M059J (cell line): ENCODE measurements at regions not wholly inside any gene's neighbourhood (a gene's known extent, or its start where the extent isn't known, plus 50 kb on each side); places are given as distances from the start of the nearest gene placed in this dataset.
"Not testable (repeated sequence)": the region's sequence is repeated elsewhere in the genome, so short reads cannot be mapped to it uniquely, and the experiment has no call there.

ENCODE experiments used
- DNase-seq: peaks from one replicate; pipeline ENCODE4 v3.0.0-alpha.2; 2012; ENCODE audit warnings: low read depth

DNA sequence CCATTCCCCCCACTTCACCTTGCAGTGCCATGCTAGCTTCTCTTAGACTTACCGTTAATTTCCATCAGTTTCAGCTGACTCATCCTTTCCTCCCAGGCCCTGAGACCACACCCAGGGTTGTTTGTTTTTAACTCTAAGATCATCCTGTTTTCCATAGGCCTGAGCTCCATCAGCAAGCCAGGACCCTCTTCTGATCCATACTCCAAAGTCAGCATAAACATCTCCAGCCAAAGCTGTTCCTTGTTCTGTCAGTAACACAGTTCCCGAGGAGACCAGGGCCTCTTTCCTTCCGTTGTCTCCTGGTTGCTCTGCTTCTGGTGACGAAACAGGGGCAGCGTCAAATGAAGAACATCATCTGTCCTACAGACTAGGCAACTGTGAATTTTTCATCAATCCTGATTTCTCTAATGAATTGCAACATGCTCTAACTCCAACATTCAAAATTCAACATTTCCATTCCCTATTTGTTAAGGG lies 83.8 kb upstream of the HNF1B start:
- peak; percentile 51 for DNase-seq

DNA sequence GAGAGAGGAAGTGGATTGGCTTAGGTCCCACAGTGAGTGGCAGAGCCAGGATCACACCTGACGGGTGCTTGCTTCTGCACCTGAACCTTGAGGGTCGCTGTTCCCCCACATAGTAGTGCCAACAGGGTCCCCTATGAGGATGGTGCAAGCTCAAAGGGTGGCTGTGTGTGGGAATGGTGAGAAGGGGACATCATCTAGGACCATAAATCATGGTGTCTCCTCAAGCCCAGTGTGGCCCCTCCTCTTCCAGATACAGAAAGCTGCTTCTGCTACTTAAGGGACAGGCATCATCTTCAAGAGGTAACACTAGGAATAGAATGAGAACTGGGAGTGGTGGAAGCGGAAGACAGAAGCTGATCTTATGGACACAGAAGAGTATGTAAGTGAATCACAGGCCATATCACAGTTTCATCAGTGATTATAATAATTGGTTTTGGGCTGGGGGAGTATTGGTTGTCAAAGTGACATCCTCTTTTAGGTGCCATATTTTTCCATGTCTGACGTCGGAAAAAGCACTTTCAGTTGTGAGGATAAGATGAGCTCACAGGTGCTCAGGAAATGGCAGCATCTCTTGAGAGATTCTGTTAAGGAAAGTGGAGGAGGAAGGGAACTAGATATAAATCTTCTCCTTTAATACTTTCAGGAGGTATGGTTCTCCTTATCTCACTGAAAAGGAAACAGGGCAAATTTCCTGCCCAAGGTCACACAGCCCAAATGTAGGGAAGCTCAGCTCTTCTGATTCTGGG lies 83.2 kb upstream of the HNF1B start:
- no peak for DNase-seq

DNA sequence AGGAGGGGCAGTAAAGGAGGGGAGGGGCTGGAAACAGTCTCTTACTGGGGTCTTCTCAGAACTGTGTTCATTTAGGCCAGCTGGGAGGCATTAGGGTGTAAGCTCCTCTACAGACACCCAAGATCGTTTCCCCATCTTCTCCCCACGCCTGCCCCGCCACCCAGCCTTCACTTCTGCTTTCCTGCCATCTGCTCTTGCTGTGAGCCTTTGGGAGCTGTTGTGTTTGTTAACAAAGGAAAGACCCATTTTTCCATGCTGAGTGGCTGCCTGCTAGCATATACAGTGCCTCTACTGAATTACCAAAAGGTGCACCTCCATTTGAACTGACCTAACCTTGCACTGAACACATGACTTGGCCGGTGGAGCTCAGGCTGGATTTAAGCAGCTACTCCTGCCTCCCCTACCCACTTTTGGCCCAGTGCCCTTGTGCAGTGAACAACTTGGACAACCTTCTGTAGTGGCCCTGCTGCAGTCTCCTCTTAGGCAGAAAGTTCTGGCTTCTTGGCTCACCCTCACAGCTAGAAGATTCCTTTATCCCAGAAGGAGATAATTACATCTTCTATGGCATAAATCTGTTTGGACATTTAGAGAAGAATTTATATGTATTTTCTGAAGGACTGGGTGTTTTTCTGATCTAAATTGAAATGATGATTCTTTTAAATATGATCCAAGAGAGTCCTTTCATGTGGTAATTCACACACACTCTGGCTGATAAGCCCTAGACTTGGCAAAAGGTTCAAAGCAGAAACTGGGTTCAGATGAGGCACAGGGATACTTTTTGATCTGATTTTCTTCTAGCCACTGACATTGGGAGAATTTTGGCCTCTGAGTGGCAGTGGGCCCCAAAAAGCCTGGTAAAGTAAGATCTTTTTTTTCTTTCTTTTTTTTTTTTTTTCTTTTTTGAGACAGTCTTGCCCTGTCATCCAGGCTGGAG lies 81.9 kb upstream of the HNF1B start:
- DNase-seq, result no peak

GRCh38 chr17:37825851-37826250 lies 81.0 kb upstream of the HNF1B start:
- no peak for DNase-seq

DNA sequence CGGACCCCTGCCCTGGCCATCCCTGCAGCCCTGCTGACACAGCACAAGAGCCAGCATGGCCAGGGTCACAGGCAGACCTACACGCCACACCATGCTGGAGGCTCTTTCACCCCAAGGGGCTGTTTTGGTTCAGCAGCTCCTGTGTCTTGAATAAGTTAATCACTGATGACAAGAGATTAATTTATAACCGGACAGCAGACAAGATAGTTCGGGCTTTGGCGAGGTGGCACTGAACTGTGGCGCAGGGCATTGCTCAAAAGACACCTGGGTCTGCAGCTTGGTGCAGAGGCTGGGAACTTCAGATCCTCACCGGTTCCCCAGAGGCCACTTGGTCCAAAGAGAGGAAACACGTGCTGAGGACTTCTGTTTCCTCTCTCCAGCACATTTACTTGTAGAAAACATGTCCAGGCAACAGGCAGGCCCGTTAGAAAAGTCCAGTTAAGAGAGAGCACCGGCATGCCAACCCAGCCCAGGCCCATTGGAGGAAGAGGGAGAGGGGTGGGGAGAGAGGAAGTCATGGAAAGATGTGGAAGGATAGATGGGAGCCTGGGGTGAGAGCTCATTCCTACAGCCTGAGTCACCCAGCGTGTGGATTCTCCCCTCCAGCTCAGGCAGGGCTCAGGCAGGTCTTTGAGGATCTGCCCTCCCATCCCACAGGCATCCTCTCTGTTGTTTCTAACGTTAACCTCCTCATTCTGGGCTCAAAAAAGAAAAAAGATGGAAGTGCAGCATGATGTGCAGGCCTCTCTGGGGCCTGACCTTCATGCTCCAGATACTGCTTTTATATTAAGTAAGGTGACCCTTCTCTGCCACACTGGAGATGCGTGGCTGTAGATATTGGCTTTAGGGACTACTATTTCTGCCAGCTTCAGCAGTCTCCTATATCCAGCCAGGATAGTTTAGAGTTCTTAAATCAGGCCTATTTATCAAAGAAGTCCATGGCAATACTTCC lies 80.0 kb upstream of the HNF1B start:
- peak; percentile 90 for DNase-seq

DNA sequence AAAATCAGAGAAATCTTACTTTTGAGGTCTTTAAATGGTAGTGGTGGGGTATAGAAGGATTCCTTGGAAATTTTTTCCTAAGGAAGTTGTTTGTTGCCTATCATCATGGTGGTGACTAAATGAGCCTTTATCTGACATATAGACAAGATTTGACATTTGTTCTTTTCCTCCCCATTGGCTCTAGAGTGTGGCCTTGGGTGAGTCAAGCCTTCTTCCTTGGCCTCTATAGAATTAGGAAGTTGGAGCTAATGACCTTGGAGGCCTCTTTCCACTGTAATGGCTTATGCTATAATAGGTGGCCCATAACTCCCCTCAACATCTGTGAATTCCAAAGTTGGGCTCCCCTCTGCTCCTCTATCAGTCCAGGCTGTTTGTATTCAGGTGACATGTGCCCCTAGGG lies 79.1 kb upstream of the HNF1B start:
- DNase-seq, result no peak

- peak; percentile 73 for DNase-seq
These were observed 76.3 kb upstream of the HNF1B start for GRCh38 chr17:37820995-37821713.

GRCh38 chr17:37820313-37820994 lies 75.6 kb upstream of the HNF1B start:
- DNase-seq, result no peak

DNA sequence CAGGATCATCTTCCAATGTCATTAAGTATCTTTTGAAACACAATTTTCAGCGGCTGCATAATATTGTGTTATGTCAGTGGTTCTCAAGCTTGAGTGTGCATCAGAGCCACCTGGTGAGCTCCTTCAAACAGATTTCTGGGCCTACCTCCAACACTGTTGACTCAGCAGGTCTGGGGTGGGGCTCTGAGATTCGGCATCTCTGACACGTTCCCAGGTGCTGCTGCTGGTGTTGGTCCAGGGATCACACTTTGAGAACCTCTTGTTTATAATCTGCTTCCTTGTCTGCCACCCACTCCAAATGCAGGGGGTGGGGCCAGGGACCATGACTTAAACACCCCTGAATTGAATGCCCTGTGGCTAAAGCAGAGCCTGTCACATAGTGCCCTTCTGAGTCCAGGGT lies 73.8 kb upstream of the HNF1B start:
- DNase-seq, result peak; percentile 69

- DNase-seq, result peak; percentile 33
These were observed 72.1 kb upstream of the HNF1B start for GRCh38 chr17:37816950-37817349.

- no peak for DNase-seq
These were observed 70.7 kb upstream of the HNF1B start for GRCh38 chr17:37815536-37815935.

- DNase-seq, result peak; percentile 84
These were observed 68.9 kb upstream of the HNF1B start for GRCh38 chr17:37813751-37814150.

DNA sequence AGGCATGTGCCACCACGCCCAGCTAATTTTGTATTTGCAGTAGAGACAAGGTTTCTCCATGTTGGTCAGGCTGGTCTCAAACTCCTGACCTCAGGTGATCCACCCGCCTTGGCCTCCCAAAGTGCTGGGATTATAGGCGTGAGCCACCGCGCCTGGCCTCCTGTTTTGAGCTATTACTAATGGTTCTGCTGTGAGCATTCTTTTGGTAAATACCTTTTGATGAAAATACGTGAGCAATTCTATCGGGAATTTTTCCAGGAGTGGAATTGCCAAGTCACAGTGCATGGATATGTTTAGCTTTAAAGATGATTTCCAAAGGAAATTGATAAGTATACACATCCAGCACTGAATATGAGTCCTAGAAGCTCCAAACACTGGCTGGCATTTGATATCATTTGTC lies 64.0 kb upstream of the HNF1B start:
- not testable (repeated sequence) for DNase-seq

- DNase-seq, result peak; percentile 66
These were observed 58.0 kb upstream of the HNF1B start for GRCh38 chr17:37802712-37803416.

GRCh38 chr17:37802061-37802595 lies 57.3 kb upstream of the HNF1B start:
- DNase-seq, result peak; percentile 42

DNA sequence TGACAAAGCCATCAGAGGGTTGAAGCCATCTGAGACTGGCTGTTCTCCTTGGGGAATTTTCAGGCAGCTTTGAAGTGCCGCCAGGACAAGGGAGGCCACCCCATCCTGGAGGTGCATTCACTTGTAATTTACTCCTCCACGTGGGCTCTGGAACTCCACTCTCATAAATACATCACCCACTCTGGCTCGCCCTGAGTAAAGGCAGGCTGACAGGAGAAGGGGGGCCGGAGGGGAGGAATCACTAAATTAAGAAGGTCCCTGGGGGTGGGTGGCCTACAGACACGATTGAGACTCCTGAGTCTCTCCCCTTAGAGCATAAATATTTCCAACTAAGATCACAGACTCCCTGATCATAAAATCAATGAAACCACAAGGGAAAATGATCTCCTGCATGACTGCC lies 56.3 kb upstream of the HNF1B start:
- no peak for DNase-seq

GRCh38 chr17:37797206-37797605 lies 52.3 kb upstream of the HNF1B start:
- DNase-seq, result no peak

DNA sequence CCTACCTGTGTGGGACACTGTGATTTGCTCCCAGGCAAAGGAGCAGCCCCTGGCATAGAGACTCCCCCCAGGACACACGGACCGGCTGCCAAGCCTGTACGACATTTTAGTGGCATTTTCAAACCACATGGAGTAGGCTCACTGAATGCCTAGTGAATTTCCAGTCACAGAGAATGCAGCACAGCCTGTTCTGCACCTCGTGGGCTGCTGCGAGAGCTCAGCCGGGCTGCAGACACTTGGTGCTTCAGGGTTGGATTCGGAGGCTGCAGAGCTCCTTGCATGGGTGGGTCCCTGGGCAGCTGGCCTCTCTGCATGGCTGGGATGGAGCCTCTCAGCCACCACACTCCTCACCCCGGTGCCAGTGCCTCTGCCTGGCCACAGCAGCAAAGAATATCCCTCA lies 51.2 kb upstream of the HNF1B start:
- DNase-seq, result no peak
